Cerebellar cortex (tissue), 1 donor: ENCODE measurements at regions not wholly inside any gene's neighbourhood (a gene's known extent, or its start where the extent isn't known, plus 50 kb on each side); places are given as distances from the start of the nearest gene placed in this dataset.

Experiments
- DNase-seq: peaks from one replicate; pipeline ENCODE4 v3.0.0-alpha.2; 2015; ENCODE audit warnings: low spot score

DNA sequence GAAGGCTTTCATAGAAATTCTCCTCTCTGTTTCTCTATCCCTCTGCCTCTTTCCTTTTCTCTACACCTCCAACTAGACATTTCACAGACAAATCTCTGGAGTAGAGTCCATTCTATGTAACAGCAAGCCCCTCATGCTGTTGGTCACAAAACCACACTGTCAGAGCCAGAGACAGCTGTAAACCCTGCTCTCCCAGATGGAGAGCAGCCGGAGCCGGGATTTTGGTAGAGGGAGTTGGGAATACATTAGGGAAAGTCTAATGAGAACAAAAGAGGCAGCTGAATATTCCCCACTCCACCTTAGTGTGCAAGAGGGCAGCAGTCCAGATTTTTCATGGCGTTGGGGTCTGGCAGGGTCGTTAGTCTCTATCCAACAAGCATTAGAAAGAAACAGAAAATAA lies 68.3 kb upstream of the EDN1 start:
- DNase-seq: no peak

DNA sequence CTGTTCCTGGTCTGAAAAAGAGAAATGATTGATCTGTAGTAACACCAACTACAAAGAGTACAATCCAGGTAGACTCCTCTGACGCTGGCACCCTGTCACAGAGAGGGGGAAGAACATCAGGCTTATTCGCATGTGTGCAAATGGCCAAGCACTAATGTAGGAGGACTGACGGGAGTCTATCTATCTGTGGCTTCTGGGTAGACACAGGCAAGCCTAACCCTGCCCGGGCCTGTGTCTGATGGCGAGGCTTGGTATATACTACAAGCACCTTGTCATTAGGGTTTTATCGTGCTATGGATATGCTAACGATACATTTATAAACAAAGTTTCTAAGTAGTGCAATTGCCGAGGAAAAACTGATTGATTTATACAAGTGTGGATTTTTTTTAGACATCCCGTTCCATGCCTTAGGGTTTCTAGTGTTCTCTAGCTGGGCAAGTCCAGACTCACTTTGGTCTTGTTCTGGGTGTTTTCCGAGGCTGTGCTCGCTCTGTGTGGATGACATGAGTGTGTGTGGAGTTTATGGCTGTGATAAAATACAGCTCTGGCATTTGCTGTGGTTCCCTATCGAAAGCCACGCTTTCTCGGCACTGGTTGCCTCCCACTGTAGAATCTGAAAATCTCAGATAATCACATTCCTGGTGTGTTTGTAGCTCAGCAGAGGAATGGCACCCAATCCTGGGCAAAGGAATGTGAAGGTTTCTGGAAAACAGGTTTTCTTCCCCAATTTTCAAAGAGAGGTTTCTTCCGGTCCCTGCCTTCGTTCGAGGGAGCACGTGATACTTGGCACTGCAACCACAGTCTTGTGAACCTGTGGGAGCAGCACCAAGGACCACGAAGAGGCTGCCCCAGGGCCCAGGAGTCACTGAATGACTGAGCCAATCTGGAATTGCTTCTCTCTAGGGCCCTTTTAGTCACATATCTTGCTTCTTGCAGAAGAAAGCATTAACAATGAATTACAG lies 67.5 kb upstream of the EDN1 start:
- no peak for DNase-seq

DNA sequence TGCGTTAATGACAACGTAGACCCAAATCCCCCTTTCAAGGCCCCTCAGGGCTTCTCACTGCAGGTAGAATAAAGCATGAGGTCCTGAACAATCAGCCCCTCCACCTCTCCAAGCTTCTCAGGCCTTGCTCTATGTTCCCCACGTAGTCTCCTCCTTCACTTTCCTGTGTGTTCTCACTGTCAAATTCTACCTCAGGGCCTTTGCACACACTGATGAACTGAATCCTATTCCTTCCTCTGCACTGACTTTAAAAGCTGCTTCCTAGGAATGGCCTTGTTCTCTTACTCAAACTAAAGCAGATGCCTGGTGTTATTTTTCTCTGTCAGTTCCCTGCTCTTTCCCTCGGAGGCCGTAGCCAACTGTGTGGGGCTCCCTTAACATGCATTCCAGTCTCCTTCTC lies 66.8 kb upstream of the EDN1 start:
- no peak for DNase-seq

DNA sequence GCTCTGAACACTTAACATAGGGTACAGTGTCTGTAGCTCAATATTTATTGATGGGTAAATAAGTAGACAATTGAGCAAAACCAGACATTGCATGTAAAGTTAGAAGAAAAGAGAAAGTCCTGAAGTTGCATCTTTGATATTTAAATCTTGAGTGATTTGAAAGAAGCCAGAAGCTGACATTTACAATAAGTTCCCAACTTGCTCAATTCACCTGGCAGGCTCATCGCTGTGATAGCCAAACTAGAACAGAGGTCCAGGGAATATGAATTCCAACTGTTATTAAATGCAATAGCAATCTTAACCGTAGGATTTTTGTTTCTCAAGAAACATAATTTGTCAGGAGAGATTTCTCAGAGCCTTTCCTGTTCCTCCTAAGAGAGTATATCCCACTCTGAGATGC lies 65.9 kb upstream of the EDN1 start:
- DNase-seq: no peak

DNA sequence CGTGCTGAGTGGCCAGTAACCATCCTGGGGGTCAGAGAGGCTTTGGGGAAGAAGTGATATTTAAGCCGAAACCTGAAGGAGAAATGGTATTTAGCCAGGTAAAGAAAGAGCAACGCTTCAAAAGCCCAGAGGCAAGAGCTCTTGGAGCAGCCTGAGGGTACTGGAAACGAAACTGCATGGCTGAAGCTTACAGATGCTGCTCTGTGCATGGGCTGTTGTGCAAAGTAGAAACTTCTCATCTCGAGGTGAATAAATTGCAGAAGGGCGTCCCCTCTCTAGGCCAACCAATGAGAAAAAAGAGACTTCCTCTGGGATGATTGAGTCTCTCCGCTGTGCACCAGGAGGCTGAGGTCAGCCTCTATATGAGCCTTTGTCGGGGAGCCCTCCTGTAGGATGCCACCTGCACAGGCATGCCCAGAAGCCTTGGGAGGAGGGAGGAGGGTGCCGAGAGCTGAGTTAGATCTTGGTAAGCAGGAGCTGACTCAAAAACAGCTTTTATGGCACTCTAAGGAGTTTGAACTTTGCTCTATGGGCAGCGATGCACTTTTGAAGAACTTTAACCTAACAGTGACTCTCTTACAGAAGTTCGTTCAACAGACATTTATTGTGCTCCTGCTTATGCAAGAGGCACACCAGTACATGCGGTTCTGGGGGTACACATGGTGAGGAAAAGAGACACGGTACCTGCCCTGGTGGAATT lies 61.6 kb upstream of the EDN1 start:
- DNase-seq: no peak

DNA sequence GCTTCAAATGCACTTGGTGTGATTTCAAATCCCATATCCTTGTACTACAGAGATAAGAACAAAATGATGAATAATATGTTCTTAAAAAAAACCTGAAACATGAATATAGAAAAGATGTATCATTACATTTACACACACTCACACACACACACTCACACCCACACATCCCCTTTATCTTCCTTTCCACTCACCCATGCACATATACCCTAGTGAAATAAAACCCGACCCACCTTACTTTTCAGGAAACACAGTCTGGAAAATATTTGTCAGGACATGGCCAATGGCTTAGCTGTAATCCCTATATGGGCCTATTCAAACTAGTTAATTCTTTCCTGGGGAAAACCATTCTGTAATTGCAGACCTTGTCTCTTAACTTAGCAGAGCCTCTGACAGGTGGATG lies 60.8 kb upstream of the EDN1 start:
- no peak for DNase-seq

DNA sequence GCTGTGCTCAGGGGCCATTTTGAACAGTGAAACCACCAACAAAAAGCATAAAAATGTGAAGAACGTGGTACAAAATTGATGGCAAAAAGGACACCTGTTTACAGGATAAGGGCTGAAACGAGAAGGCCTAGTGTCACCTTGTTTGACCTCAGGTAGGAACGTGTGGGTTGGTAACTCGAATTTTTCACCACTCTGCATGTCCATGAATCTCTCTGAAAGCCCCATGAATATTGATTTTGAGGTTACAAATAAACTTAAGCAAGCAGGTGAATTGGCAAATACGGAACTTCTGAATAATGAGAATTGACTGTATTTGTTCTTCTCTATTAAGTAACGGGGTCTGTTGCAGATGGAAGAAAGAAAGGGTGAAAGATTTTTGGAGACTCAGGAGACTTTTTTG lies 59.6 kb upstream of the EDN1 start:
- DNase-seq: no peak

DNA sequence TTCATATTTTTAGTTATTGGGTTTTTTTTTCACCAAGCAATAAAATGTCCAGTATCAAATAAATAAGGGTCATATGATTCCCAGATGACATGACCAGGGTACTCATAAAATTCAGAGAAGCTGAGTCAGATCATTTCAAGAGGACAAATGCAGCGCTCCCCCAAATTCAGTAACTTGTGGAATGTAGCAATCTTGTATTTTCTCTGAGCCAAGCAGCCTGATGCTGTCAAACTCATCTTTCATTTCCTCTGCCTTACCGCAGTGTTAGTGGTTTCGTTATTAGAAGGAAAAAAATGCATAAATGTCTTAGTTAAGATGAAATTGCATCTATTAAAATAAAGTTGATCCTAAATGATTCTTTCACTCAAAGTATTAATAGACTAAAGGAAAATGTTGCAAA lies 57.8 kb upstream of the EDN1 start:
- DNase-seq: no peak

DNA sequence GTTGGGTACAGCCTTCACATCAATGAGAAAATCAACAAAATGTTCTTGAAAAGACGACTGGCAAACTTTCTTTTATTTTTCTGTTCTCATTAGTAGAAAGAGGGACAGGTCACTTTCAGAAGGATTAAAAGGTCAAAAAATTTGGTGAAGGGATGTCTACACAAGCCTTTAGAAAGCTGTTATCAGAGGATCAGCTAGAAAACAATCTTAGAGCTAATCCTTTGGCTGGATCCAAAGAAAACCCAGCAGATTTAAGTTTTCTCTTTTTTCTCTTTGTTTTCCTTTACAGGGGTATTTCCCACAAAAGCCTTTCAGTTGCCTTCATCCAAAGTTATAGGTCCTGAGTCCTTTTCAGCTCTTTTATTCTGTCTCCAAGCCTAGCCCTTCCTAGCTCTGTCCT lies 57.3 kb upstream of the EDN1 start:
- DNase-seq: no peak

DNA sequence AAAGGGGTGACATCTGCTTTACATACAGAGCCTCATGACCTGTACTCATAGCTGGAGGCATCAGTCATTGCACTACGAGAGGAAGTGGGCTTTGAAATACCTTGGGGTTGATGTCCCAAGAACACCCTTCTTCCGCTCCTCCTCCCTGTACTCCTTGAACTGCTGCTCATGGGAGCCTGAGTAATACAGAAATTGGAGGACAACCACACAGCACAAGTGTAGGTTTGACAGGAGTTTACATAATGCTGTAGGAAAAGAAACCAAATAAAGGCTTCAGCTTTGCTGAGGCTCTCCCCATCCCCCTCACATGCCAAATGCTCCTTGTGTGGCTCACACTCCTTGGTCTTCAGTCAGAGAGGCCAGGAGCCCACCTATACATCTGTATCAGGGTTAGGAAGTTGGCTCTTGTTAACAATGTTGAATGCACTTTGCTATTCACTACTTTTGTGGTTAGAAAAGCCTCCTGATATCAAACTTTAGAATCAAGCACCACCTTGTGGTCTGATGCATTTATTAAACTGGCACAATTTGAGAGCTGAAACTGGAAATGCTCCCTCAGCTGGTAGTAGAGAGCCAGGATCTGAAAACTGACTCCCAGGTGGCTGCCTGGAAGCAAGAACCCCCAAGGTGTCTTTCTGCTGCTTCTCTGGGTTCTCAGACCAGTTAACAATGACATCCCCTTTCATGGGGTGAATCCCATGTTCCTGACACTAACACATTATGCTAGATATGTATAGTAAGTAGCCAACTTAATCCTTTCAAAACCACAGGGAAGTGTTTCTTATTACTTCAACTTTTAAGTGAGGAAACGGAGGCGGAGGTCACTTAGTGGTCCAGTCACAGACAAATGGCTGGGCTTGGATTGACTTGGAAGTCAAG lies 56.2 kb upstream of the EDN1 start:
- peak; percentile 81 for DNase-seq

DNA sequence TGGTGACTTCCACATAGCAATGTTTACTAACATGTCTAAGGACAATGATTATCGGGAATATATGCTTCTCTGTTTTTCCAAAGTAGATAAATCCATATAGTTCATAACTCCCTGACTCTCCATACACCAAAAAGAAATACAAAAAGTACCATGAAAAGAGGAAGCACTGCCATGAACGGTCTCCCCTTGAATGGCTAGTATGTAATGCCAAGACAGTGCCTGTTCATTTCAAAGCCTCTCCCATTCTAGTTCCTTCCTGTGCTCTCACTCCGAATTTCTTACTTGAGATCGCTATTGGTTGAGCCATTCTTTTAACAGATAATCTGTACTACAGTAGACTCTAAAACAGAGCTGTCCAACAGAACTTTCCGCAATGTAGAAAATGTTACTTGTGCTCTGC lies 54.8 kb upstream of the EDN1 start:
- DNase-seq: no peak

DNA sequence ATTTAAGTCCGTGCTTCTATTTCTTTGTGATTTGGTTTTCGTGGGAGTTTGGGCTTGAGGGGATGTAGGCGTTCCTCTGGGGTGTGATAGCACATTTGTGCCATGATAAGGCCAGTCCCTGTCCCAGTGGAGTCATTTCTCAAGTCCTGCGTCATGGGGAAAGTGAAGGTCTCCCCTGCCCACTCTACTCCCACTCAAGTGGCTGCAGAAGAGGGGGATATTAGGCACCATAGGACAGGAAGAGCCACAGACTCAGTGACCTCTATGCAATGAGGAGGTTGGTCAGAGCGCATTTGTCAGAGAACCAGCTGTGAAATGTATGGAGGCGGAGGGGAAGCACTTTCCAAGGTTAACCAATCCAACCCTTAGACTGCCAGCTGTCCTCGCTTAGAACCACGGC lies 51.9 kb upstream of the EDN1 start:
- DNase-seq: no peak
